HG02588 (cell line): ENCODE measurements at regions not wholly inside any gene's neighbourhood (a gene's known extent, or its start where the extent isn't known, plus 50 kb on each side); places are given as distances from the start of the nearest gene placed in this dataset.
A peak's percentile ranks its signal among the peaks of the same experiment; 100 is the strongest.
"Not testable (repeated sequence)": the region's sequence is repeated elsewhere in the genome, so short reads cannot be mapped to it uniquely, and the experiment has no call there.

Source experiments
- ATAC-seq: cut with Tn5 transposase; IDR thresholded peaks from one replicate; pipeline ENCODE4 v1.9.1; 2021; ENCODE audit warnings: mild to moderate bottlenecking, moderate library complexity; ENCODE audit not compliant: unreplicated experiment

- no peak for ATAC-seq
Measured at GRCh38 chrX:94814216-94814615, 1140.2 kb downstream of the FAM133A start.

- no peak for ATAC-seq
Measured at GRCh38 chrX:94830717-94831116, 1156.7 kb downstream of the FAM133A start.

- ATAC-seq, result no peak
Measured at GRCh38 chrX:94831364-94831763, 1157.4 kb downstream of the FAM133A start.

DNA sequence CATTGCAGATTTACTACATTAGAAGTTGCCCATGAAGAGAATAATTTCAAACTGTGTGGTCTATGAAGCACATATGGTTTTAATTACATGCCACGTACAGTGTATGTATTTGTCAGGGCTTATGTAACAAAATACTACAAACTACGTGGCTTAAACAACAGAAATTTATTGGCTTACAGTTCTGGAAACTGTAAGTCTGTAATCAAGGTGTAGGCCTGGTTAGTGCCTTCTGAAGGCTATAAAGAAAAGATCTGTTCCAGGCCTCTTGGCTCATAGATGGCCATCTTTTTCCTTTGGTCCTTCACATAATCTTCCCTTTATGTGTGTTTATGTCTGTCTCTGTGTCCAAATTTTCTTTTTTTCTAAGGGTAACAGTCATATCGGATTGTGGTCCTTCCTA, 1160.2 kb downstream of the FAM133A start:
- ATAC-seq, result no peak

GRCh38 chrX:94850811-94851210, 1176.8 kb downstream of the FAM133A start:
- no peak for ATAC-seq

DNA sequence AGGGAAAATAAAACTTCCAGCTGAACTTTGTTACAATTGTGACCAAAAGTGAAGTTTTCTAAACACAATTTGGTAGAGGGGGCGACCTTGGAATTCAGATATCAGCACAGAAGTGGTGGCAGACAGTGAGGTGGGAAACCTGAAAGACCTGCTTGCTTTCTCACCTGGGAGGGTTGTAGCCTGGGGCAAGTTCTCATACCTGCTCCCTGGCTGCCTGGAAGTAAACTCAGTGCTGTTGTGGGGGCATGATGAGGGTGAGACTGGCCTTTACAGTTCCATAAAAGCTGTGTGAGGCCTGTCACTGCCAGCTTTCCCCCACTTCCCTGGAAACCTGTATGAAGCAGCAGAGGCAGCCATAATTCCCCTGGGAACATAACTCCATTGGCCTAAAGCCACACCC, 1180.2 kb downstream of the FAM133A start:
- ATAC-seq, result no peak

DNA sequence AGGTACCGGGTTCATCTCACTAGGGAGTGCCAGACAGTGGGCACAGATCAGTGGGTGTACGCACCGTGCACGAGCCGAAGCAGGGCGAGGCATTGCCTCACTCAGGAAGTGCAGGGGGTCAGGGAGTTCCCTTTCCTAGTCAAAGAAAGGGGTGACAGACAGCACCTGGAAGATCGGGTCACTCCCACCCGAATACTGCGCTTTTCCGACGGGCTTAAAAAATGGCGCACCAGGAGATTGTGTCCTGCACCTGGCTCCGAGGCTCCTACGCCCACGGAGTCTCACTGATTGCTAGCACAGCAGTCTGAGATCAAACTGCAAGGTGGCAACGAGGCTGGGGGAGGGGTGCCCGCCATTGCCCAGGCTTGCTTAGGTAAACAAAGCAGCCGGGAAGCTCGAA, 1188.5 kb downstream of the FAM133A start:
- not testable (repeated sequence) for ATAC-seq

DNA sequence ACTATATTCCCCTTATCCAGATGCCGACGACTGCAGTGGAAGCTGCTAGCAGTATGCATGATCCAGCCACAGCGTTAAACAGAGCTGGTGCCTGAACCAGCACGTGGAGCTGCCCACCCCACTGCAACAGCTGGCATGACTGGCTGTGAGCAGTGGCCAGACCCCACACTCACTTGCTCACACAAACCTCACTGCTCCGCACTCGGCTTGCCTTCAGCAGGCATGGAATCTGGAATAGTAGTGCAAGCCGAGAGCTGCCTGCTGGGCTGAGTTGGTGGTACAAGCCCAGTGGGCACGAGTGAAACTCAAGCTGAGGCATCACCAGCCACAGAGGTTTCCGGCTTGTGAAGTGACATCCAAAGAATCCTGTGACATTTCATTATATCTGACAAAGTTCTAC, 1197.6 kb downstream of the FAM133A start:
- no peak for ATAC-seq

DNA sequence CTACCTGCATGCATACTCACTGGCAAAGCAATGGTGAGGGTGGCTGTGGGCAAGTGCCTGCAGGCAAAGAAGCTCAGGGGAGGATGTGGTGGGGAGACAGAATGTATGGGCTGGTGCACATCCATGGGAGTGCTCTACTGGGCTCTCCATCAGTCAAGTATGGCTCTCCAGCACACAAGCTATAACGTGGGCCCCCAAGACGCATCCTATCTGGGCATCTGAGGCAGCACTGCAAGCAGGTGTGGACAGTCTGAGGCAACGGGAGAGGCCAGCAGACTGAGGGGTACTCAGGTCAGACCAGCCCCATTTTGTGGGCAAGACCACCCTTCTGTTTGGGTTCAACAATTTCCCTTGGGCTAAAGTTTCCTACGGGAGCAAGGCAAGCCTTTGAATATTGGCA, 1227.8 kb downstream of the FAM133A start:
- ATAC-seq, result no peak

DNA sequence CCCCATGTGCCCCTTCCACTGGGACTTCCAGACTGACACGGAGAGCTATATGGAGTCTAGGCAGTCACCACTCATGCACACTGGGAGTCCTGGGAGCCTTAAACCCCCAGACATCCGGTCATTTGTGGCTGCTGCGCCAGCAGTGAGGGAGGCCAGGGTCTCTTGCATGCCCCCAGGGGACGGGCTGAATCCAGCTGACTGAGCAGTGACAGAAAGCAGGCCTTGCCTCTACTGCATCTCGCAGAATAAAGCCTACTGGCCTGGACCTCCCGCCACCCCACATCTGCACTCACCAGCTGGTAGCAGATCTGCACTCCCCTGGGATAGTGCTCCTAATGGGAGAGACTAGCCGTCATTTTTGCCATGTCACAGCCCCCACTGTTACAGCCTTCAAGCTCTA, 1234.2 kb downstream of the FAM133A start:
- no peak for ATAC-seq

DNA sequence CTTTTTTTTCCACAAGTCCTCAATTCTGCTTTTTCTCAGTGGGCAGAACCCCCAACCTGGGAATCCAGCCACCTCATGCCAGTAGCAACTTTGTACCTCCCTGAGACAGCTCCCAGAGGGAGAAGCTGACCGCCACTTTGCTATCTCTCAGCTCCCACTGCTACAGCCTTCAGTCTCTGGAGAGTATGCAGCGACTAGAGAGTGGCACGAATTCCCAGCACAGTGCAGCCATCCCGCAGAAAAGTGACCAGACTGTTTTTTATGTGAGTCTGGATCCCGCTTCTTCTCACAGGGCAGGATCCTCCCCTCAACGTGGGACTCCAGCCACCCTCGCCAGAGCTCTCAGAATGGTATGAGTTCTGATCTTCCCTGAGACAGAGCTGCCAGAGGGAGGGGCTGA, 1234.6 kb downstream of the FAM133A start:
- no peak for ATAC-seq

DNA sequence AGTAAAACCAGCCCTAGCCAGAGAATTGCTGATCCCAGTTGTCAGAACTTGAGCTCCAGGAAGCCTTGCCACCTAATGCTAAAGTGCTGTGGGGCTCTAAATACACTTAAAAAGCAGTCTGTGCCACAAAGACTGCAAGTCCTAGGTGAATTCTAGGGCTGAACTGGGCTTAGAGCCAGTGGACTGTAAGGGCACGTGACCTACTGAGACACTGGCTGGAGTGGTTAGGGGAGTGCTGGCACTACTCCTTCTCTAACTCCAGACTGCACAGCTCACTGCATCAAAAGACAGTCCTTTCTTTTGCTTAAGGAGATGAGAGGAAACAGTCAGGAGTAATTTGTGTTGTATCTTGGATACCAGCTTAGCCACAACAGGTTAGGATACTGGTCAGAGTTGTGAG, 1240.2 kb downstream of the FAM133A start:
- ATAC-seq, result no peak

- ATAC-seq, result peak; percentile 68
Measured at GRCh38 chrX:94932278-94932965, 1258.4 kb downstream of the FAM133A start.

GRCh38 chrX:94936722-94937121, 1262.7 kb downstream of the FAM133A start:
- no peak for ATAC-seq

DNA sequence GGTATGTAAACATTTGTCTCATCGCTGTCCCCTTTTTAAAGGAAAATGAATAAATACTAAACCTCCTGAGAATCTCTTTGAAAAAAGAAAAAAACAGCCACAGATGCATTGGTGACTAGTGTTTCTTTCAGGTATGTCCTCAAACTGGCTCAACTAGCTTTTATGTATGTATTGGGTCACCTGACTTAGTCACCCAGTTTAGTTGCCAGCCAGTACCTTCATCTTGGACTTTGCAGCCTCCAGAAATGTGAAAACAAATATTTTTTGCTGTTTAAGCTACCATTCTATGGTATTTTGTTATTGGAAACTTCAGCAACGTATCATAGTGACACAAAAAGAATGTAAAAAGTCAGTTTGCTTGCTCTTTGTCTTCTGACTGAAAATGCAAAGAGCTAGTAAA, 1263.5 kb downstream of the FAM133A start:
- no peak for ATAC-seq

DNA sequence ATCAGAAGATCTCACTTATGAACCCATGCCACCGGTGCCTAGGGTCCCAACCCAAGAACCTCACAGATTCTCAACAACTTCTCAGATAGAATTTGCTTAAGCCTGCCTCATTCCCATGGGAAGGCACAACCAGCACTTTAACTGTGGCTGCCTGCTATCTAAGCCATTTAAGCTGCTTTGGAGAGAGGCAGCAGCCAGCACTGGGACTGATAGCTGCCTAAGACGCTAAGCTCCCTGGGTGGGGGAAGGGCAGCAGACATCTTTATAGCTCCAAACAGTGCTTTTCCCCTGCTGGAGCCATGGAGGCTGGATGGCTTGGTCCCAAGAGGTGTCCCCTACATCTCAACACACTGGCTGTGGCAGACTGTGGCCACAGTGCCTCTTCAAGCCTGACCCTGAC, 1268.6 kb downstream of the FAM133A start:
- no peak for ATAC-seq

DNA sequence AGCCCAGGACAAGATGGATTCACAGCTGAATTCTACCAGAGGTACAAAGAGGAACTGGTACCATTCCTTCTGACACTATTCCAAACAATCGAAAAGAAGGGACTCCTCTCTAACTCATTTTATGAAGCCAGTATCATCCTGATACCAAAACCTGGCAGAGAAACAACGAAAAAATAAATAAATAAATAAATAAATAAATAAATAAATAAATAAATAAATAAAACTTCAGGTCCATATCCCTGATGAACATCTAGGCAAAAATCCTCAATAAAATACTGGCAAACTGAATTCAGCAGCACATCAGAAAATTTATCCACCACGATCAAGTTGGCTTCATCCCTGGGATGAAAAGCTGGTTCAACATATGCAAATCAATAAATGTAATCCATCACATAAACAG, 1272.1 kb downstream of the FAM133A start:
- not testable (repeated sequence) for ATAC-seq

DNA sequence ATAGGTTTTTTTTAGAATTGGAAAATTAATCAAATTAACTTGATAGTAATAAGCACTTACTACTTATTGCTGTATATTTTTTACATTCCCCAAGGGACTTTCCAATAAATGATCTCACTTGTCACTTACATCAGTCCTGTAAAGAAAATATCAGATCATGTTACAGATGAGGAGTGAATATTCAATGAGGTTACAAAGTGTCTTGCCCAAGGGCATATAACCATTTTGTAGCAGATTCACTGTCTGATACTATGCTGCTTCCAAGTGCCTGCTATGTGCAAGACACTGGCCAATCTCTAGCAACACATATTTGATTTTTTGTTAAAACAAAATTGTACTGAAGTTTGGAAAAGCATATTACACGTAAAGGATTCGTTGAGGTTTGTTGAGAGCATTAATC, 1287.7 kb downstream of the FAM133A start:
- no peak for ATAC-seq

GRCh38 chrX:94977562-94977961, 1303.6 kb downstream of the FAM133A start:
- ATAC-seq, result no peak

DNA sequence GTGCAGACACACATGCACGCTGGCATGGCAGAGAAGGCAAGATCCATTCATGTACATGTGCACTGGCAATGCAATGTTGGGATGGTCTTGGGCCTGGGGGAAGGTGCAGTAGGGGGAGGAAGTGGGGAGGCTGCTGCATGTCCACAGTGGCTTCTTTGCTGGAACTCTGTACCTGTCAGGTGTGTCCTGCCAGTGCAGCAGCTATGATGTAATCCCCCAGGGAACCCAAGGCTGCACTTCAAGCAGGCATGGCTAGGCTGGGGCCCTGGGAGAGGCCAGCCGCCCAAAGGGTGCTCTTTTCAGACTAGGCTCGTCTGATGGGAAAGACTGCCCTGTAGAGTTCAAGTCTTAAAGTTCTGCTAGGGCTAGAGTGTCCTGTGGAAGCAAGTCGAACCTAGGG, 1304.0 kb downstream of the FAM133A start:
- ATAC-seq, result no peak
